Liver (tissue), 3 donors: ENCODE measurements at regions not wholly inside any gene's neighbourhood (a gene's known extent, or its start where the extent isn't known, plus 50 kb on each side); places are given as distances from the start of the nearest gene placed in this dataset.

Source experiments
- CTCF ChIP-seq: fragments of 150-350 bp; IDR thresholded peaks from 2 replicates; pipeline ENCODE4 v1.5.1; 2017; ENCODE audit warnings: improper control_type of control experiment, low read depth, low read length; ENCODE audit not compliant: missing input control
- GABPA ChIP-seq, 2 donors: IDR thresholded peaks in 1 of 2; conservative IDR thresholded peaks in 1 of 2; 2 replicates each; pipeline ENCODE4 v1.6.1; 2016; ENCODE audit warnings: antibody characterized with exemption in 2 of 2, mild to moderate bottlenecking in 1 of 2, moderate library complexity in 1 of 2
- JUND ChIP-seq, 2 donors: IDR thresholded peaks; 2 replicates each; pipeline ENCODE4 v1.6.1; 2016; ENCODE audit warnings: antibody characterized with exemption in 2 of 2
- REST ChIP-seq: IDR thresholded peaks from 2 replicates; pipeline ENCODE4 v1.6.1; 2016; ENCODE audit warnings: antibody characterized with exemption, mild to moderate bottlenecking
- donor health status: healthy.
- donor health status: healthy.

GRCh38 chr14:65975865-65976264 is 510.3 kb upstream of the CCDC196 start:
- TF ChIP-seq CTCF (no peak), REST (no peak), JUND (IDR thresholded peaks at IDR 0.05) (no peak), GABPA (IDR thresholded peaks at IDR 0.05 in 1 of 2, conservative IDR thresholded peaks at IDR 0.05 in 1 of 2) (no peak)
